ENCODE measurements at regions not wholly inside any gene's neighbourhood (a gene's known extent, or its start where the extent isn't known, plus 50 kb on each side); places are given as distances from the start of the nearest gene placed in this dataset.

- H3K9ac ChIP-seq (ENCODE audit: low read length): no peak overlapping the region
- H3K4me3 ChIP-seq (ENCODE audit: low read depth, low read length): no peak overlapping the region
- no peaks in the 10 kb centered on the region for H3K36me3 ChIP-seq (ENCODE audit: control insufficient read depth, insufficient read depth, low read length)
- H3K9me3 ChIP-seq (ENCODE audit: control insufficient read depth, insufficient read depth, low read depth, low read length): no peaks in the 10 kb centered on the region
- H3K4me1 ChIP-seq (ENCODE audit: control insufficient read depth, insufficient read depth, low read length): no peaks in the 10 kb centered on the region
- H3K27ac ChIP-seq (ENCODE audit: low read depth, low read length): no peak overlapping the region
- H3K27me3 ChIP-seq (ENCODE audit: control insufficient read depth, insufficient read depth, low read length): peaks cover 4% of the 10 kb centered on the region; the same call in 1 of the 2 replicates
Measured at GRCh38 chr14:21729703-21730233, 56.1 kb upstream of the OR4E1 start.

DNA sequence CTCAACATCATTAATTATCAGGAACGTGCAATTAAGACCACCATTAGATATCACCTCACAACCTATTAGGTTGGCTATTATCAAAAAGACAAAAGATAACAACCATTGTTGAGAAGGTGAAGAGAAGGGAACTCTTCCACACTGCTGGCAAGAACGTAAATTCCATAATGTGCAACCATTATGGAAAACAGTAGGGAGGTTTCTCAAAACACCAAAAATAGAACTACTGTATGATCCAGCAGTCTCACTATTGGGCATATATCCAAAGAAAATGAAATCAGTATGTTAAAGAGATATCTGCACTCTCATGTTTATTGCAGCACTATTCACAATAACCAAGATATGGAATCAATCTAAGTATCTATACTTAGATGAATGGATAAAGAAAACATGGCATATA, 51.6 kb upstream of the OR4E1 start:
- Histone ChIP-seq H3K4me3 (ENCODE audit: low read depth, low read length) (no peak overlapping the region), H3K36me3 (ENCODE audit: control insufficient read depth, insufficient read depth, low read length) (no peaks in the 10 kb centered on the region), H3K4me1 (ENCODE audit: control insufficient read depth, insufficient read depth, low read length) (no peaks in the 10 kb centered on the region)

GRCh38 chr14:21724090-21724973, 50.7 kb upstream of the OR4E1 start:
- no peaks in the 10 kb centered on the region for H3K4me1 ChIP-seq (ENCODE audit: control insufficient read depth, insufficient read depth, low read length)
- peaks cover 4% of the 10 kb centered on the region; the same call in 1 of the 2 replicates for H3K27me3 ChIP-seq (ENCODE audit: control insufficient read depth, insufficient read depth, low read length)
- H3K4me3 ChIP-seq (ENCODE audit: low read depth, low read length): no peak overlapping the region
- H3K36me3 ChIP-seq (ENCODE audit: control insufficient read depth, insufficient read depth, low read length): no peaks in the 10 kb centered on the region
- H3K27ac ChIP-seq (ENCODE audit: low read depth, low read length): no peak overlapping the region
- no peaks in the 10 kb centered on the region for H3K9me3 ChIP-seq (ENCODE audit: control insufficient read depth, insufficient read depth, low read depth, low read length)
- no peak overlapping the region for H3K9ac ChIP-seq (ENCODE audit: low read length)

More for the DNA sequence above, 51.6 kb upstream of the OR4E1 start:
- Histone ChIP-seq H3K9ac (ENCODE audit: low read length) (no peak overlapping the region), H3K9me3 (ENCODE audit: control insufficient read depth, insufficient read depth, low read depth, low read length) (no peaks in the 10 kb centered on the region), H3K27ac (ENCODE audit: low read depth, low read length) (no peak overlapping the region), H3K27me3 (ENCODE audit: control insufficient read depth, insufficient read depth, low read length) (peaks cover 4% of the 10 kb centered on the region; the same call in 1 of the 2 replicates)

GRCh38 chr14:21723431-21724045, 49.9 kb upstream of the OR4E1 start:
- Histone ChIP-seq H3K9ac (ENCODE audit: low read length) (no peak overlapping the region), H3K4me3 (ENCODE audit: low read depth, low read length) (no peak overlapping the region), H3K9me3 (ENCODE audit: control insufficient read depth, insufficient read depth, low read depth, low read length) (no peaks in the 10 kb centered on the region), H3K27me3 (ENCODE audit: control insufficient read depth, insufficient read depth, low read length) (peaks cover 4% of the 10 kb centered on the region; the same call in 1 of the 2 replicates), H3K36me3 (ENCODE audit: control insufficient read depth, insufficient read depth, low read length) (no peaks in the 10 kb centered on the region), H3K27ac (ENCODE audit: low read depth, low read length) (no peak overlapping the region), H3K4me1 (ENCODE audit: control insufficient read depth, insufficient read depth, low read length) (no peaks in the 10 kb centered on the region)

All from HUES6 (cell line).